ENCODE measurements at regions not wholly inside any gene's neighbourhood (a gene's known extent, or its start where the extent isn't known, plus 50 kb on each side); places are given as distances from the start of the nearest gene placed in this dataset.

DNA sequence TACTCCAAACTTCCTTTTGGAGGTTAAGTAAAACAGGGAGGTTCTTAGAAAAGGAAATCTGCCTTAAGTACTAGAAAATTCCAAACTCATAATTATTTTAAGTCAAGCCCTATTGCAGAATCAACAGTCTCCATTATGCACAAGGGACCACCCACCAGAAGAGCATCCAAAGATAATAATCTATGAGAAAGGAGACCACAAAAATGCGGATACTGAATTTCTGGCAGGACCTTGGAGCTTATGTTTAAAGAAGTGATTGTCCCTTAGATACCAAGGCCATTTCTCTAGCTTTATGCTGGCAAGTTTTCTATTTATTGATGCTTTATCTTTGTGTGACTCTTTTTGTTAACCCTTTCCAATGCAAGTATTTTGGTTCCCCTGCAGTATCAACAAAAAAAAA, 404.0 kb upstream of the MMADHC start:
- no peak for DNase-seq

DNA sequence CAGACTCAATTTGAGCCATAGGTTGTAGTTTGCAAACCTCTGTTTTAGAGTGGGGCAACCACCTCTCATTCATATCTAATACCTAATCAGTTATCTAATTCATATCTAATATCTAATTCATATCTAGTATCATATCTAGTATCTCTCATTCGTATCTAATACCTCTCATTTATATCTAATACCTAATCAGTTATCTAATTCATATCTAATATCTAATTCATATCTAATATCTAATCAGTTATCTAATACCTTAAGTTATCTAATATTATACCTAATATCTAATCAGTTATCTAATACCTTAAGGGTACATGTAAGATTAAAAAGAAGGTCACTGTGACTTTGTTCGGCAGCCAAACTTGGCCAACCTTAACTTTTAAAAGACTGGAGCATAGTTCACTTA, 403.4 kb upstream of the MMADHC start:
- no peak for DNase-seq

DNA sequence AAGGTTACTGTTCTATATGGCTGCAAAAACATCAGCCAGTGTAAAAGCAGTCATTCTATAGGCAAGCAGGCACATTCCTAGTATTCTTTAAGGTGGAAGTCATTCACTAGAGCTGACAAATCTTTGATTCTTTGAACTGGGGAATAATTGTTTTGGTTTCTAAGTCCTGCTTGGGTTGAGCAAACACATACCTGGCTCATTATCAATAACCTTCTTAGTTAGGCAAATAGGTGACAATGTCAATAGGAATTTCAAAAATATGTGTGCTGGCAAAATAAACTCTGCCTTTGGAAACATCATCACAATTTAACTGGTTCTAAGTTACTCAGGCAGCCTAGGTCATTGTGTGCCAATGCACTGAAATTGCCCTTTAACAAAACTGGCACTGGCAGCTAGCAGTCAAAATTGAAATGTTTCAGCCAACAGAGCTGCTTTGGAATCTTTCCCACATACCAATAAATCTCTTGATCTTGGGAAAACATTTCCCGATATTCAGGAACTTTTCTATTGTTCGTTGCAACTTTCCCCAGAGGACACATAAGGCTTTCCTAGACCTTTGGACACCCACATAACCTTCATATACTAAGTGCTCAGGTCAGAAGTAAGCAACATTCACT, 402.0 kb upstream of the MMADHC start:
- DNase-seq: peak; percentile 20

DNA sequence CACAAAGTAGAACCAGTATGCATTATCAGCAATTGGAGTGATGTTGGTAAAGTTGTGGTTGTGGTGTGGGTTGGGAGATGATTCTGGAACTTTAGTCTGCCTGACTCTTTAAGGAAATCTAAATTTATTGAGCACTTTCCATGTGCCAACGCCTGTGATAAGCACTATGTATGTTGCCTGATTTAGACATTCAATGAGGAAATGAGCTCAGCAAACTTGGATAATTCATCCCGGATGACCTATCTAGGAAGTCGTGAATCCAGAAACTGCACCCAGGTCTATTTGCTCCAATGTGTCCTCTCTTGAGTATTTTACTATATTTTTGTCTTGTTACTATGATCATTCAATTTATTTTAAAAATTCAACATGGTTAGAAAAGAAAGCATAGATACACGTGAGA, 400.8 kb upstream of the MMADHC start:
- DNase-seq: no peak

DNA sequence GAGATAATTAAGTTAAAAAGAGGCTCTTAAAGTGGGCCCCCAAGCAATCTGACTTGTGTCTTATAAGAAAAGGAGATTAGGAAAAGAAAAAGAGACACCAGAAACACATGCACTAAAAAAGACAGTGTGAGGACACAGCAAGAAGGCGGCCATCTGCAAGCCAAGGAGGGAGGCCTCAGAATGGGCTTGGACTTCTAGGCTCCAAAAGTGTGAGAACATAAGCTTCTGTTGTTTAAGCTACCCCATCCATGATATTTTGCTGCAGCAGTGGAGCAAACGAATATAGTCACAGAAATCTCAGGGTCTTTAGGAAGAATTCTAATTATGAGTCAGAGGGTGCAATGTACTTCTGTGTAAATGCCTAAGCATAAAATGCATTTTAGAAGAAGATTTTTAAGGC, 399.3 kb upstream of the MMADHC start:
- no peak for DNase-seq

DNA sequence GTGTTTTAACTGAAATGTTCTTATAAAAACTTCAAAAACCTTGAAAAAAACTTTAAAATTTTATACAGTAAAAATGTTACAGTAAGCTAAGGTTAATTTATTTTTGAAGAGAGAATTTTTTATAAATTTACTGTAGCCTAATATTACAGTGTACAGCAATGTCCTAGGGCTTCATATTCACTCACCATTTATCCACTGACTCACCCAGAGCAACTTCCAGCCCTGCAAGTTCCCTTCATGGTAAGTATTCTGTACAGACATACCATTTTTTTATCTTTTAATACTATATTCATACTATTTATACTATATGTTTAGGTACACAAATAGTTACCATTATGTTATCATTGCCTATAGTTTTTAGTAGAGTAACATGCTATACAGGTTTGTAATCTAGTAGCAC, 396.7 kb upstream of the MMADHC start:
- DNase-seq: no peak

DNA sequence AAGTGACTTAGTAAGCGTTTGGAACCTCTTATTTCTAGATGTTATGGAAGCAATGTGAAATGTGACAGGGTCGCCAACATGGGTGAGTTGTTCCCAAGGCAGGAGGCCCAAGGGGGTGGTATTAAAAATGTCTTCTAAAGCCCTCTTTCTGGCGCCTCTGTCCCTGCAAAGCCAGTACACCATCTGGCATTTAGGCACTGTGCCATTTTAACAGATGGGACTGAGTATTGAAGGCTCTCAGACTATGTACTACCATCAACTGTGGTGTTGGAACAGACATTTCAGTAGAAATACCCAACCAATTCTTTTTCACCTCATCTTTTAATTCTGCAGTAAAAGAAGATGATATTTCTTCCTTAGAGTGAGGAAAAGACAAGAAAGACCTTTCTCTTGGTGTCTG, 384.5 kb upstream of the MMADHC start:
- DNase-seq: no peak

DNA sequence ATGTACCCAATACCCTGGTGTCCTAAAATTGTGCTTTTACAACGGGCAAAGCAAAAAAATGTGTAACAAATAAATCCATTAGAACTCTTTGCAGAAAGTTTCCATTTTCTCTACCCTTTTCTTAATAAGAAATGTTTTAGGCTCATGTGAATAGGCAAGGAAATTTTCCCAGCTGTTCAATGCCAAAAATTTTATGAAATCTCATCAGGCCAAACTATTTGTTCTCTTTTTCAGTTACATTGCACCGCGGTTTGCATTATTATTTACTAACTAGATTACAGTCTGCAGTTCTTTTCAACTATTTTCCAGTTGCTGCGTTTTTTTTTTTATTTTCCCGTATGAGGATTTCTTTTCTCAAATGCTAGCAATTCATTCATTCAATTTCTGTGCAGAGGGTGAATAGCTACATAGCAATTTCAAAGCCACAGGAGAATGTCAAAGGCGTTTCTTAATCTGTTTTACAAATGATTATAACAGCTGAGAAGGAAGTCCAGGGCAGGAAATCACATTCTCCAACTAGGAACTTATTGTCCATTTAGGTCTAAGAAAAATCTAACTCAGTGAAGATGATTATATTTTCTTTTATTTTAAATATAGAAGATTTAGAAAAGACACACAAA, 367.5 kb upstream of the MMADHC start:
- DNase-seq: no peak

DNA sequence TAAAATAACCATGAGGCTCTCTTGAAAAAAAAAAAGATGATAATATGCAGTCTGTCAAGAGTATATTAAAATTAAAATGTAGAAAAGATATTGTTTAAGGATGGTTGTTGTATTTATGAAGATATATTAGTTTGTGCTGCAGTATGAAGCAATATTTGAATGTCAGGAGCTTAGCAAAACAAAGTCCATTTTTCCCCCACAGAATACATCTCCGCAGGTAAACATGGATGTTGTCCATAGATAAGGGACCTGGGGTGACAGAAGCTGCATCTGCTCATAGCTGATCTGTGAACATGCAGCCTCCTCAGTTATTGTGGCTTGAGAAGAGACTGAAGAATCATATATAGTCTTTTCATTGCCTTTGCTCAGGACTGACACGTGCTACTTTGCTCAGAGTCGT, 366.1 kb upstream of the MMADHC start:
- DNase-seq: no peak

DNA sequence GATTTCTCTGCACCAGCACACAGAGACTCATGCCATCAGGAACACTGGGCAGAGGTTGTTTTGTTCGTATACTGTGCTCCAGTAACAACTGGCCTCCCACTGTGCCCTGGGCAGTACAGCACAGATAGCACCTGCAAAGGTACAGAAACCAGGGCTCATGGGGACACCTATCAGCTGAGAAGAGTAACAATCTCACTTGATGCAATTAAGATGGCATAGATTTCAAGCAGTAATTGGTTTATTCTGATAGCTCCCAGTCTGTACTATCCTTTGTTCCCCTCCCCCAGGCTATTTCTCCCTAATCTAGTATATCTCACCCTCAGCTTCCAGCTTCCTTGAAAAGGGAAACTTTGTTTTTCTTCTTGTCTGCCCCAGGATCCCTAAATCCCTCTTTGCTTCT, 343.9 kb upstream of the MMADHC start:
- no peak for DNase-seq

DNA sequence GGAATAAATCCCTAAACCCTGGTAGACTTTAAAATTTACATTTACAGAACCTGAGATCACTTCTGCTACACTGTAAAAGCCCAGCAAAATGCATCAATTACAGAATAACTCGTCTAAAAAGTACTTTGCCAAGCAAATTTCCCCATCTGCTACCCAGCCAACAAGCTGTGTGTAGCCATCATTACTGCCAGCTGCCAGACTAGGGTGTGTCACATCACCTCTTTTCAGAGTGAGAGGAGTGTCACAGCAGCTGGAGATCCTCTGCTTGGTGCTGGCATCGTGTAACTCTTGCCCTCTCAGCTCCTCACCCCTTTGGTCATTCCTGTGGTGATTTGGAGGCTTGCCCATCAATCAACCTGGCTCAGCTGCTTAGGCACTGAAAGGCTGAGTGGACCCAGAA, 340.4 kb upstream of the MMADHC start:
- no peak for DNase-seq

DNA sequence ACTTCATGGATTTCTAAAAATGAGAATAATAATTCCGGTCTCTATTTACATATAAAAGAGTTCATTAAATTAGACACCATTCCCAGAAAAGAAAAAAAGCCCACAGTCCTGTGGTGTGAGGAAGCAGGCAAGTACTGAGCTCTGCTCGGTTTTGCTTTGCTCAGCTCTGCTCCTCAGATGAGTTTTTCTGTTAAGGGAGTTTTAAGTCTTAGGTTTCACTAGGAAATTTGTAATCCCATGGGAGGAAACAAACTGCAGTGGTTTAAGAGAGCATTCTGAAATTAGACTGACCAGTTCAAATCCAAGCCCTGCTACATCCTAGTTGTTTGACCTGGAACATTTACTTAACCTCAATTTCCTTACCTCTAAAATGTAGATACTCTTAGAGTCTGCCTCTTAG, 338.6 kb upstream of the MMADHC start:
- DNase-seq: no peak

DNA sequence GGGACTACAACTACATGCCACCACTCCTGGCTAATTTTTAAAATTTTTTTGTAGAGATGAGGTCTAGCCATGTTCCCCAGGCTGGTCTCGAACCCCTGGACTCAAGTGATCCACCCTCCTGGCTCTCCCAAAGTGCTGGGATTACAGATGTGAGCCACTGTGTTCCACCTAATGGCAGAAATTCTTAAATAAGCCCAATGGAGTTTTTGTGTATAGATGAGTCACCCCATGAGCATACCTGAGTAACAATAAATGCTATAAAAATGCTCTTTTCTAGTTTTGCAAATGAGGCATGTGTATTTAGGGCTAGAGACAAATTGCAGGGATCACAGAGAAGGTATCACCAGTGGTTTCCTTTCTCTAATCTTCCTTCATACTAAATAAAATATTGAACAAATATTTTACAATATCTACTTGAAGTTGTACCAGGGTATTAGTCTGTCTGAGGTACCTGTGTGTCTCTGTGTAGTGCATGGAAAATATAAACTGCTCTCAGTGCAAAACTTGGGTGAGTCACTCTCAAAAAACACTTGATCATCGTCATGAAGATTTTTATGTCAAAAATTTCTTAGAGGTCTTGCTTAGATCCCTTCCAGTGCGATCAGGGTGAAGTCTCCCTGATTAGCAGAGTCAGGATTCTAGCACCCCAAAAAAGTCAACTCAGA, 337.1 kb upstream of the MMADHC start:
- DNase-seq: no peak

DNA sequence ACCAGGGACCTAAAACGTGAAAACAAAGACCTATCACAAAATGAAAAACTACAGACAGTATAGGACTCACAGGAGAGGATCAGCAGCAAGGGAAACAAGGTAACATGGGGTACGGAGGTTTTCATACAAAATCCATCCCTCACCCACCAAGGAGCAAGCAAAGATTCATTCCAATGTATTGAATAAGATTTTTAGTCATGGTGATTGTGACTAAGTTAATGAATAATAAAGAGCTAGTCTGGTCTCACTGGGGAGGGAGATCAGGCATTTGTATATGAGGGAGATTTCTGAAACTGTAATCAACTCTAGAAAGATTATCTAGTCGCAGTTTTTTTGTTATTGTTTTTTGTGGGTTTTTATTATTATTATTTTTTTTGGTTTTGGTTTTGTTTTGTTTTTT, 336.5 kb upstream of the MMADHC start:
- DNase-seq: no peak

DNA sequence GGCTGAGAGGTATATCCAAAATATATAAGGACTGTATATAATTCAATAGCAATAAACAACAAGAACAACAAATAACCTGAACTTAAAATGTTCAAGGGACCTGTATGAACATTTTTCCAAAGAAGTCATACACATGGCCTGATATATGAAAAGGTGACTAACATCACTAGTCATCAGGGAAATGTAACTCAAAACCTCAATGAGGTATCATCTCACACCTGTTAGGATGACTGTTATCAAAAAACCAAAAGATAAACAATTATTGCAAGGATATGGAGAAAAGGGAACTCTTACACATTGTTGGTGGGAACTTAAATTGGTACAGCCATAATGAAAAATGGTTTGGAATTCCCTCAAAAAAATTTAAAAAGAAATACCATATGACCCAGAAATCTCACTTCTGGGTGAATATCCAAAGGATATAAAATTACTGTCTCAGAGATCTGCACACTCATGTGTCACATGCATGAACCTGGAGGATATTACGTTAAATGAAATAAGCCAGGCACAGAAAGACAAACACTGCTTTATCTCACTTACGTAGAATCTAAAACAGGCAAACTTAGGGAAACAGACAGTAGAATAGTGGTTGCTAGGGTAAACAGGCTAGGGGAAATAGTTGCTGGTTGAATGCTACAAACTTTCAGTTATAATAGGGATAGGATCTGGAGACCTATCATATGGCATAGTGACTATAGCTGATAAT, 334.5 kb upstream of the MMADHC start:
- DNase-seq: no peak

DNA sequence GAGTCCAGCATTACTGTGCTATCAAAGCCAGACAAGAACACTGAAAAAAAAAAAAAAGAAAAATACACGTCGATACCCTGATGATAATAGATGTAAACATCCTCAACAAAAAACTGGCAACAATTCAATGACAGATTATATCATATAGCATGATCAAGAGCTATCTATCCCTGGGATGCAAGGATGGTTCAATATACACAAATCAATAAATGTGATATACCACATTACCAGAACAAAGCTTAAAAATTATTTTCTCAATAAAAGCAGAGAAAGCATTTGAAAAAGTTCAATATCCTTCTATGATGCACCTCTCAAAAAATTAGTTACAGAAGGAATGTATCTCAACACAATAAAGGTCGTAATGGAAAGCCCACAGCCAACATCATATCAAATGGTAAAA, 332.8 kb upstream of the MMADHC start:
- no peak for DNase-seq

DNA sequence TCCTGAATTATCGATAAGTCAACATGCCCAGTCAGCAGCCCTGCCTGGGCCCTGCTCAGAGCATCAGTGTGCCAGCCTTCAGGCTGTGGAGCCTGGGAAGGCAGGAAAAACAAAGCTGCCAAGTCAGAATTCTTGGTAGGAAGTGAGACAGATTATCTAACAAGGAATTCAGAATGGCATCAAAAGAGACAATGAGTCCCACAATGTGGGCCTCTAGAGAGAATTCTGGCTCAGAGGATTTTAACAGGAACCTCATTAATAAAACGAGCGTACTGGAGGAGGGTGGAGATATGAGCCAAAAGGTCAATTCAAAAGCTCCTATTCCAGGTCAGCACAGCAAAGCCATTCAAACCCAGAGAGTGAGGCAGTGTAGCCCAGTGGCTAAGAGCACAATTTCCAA, 327.6 kb upstream of the MMADHC start:
- no peak for DNase-seq

DNA sequence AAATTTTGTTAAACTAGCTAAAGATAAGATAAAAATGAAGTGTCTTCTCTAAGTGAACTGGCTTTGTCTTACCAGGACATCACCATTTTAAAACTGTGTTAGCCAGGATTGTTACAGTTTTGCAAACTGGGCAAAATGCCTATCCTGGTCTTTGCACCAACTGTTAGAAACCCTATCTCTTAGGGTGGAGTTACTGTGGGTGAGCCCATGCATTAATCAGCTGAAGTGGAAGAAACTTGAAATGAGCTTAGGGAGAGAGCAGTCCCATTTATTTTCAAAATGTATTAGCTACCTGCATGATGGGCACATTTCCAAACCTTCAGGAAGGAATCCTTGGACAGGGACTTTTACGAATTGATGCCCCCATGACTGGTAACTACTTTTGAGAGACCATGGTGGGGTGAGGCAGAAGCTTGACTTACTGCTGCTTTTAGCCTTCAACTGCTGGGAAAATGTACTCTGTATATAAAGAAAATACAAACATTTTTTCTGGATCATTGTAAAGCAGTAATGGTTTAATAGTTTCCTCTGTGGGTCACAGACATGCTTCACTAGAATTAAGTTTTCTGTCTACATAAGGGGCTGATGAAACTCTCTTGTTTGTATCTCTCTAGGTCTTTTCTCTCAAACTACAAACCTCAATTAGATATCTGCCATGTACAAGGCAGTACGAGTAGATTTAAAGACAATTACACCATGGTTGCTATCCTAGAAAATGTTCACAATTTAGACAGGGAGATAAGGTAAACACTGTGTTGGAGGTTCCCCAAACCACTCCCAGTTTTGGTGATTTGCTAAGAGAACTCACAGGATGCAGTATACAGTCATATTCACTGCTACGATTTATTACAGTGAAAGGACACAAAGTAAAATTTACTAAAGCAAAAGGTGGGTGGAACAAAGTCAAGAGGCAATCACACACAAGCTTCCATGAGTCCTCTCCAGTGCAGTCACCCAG, 321.4 kb upstream of the MMADHC start:
- DNase-seq: no peak

DNA sequence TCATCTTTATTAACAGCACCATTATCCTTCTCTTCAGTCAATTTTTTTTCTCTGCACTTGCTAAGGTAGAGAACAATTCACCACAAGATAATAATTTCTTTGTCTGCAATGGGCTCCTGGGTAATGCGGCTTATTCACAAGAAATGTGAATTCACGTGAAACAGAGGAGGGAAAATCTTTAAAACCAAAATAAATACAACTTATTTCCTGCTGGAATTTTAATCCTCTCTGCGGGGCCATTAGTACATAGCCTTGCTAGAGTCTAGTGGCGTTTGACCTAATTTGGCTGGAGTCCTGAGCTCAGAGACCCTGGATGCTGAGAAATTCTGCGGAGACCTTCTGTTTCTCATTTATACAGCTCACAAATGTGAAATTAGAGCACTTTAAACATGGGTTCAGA, 319.3 kb upstream of the MMADHC start:
- no peak for DNase-seq

DNA sequence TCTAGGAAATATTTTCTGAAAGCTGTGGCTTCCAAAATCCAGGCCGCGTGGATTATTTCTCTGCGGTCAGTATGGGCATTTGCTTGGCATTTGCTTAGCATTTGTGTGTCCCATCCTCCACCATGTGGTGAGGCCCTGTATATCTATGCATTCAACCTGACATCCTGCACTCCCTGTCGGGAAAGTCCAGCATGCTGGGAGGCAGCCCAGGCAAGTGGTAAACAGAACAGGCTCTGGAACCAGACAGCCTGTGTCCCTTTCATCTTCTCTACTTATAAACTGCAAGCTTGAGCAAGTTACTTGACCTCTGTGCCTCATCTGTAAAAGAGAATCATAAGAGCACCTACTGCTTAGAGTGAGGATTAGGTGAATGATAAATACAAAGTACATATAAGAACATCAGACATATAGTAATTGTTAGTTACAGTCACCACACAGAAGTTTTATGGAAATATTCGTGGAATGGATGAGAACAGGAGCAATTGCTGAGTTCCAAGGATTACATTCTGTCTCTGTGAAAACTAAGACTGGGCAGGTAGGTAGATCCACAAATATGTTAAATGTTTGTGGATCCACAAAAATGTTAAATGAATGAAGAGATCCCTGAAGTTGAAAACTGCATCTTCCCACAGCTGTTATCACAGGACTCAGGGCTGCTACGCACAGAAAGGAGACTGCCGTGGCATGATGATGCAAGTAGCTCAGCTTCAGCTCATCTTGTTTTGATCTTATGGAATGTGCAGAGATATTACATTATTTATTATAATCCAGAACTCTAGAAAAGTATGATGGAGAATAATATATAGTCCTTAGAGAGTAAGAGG, 317.0 kb upstream of the MMADHC start:
- no peak for DNase-seq

DNA sequence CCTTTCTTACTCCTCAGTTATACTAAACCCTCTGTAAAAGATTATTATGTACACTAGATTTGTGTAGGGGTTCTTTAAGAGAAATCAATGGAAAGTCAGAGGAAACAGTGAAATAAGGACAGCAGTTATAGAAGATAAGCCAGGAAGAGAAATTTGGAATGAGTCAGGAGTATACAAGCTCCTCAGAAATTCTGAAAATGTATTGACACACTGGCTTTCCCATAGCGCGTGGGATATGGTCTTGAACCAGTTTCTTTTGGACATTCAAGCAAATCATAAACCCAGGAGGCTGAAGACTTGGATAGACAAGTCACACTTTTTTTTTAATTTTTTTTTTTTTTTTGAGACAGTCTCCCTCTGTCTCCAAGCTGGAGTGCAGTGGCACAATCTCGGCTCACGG, 316.1 kb upstream of the MMADHC start:
- DNase-seq: no peak

DNA sequence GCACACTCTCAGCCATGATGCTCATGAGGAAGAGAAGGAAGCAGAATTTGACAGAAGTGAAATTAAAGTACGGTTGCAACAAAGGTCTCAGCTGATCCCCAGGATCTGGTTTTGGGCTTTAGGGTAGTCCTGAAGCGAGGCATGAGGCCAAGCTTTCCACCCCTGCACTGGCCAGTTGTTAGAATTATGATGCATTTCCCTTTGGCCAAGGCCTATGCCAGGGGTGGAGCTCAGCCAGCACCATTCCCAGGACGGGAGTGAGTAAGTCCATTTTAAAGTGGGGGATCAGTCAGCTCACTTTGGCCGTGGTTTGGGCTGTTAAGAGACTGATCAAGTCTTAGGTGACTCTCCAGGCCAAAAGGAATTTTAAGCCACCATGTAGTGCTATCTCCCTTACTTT, 314.5 kb upstream of the MMADHC start:
- no peak for DNase-seq

Measured in T1000 (cell line).